Nephron (organoid): ENCODE measurements at regions not wholly inside any gene's neighbourhood (a gene's known extent, or its start where the extent isn't known, plus 50 kb on each side); places are given as distances from the start of the nearest gene placed in this dataset.

Source experiments
- H3K27ac Mint-ChIP-seq, 3 experiments: 2 replicates each; pipeline ENCODE4 v1.8.0; 2020; ENCODE audit warnings: mixed read lengths in 3 of 3, mild to moderate bottlenecking in 2 of 3, moderate library complexity in 1 of 3
- H3K27me3 Mint-ChIP-seq: 2 replicates; pipeline ENCODE4 v1.8.0; 2021; ENCODE audit warnings: low read depth, mild to moderate bottlenecking, moderate library complexity, mixed read lengths
- H3K36me3 Mint-ChIP-seq: 2 replicates; pipeline ENCODE4 v1.8.0; 2020; ENCODE audit warnings: low read depth, mixed read lengths
- H3K4me1 Mint-ChIP-seq: 2 replicates; pipeline ENCODE4 v1.8.0; 2020; ENCODE audit warnings: mixed read lengths
- H3K4me3 Mint-ChIP-seq, 3 experiments: 2 replicates each; pipeline ENCODE4 v1.8.0; 2020; ENCODE audit warnings: mild to moderate bottlenecking in 3 of 3, mixed read lengths in 3 of 3, moderate library complexity in 2 of 3
- H3K9me3 Mint-ChIP-seq: 2 replicates; pipeline ENCODE4 v1.8.0; 2020; ENCODE audit warnings: mixed read lengths
- CTCF ChIP-seq, 3 experiments: fragments of 200-600 bp; sonication (generic); IDR thresholded peaks; one replicate each; pipeline ENCODE4 v1.5.0; 2021; ENCODE audit warnings: antibody characterized with exemption in 3 of 3; ENCODE audit not compliant: unreplicated experiment in 3 of 3

GRCh38 chr1:181284978-181285377 lies 196.5 kb downstream of the IER5 start:
- peaks cover 8% of the 10 kb centered on the region for H3K27me3 Mint-ChIP-seq
- H3K36me3 Mint-ChIP-seq = no peaks in the 10 kb centered on the region
- no peak overlapping the region for H3K4me3 Mint-ChIP-seq
- no peak for TF ChIP-seq CTCF (IDR thresholded peaks at IDR 0.05; ENCODE audit: unreplicated experiment in 3 of 3)
- H3K27ac Mint-ChIP-seq = no peak overlapping the region
- H3K9me3 Mint-ChIP-seq = peaks cover 38% of the 10 kb centered on the region
- no peaks in the 10 kb centered on the region for H3K4me1 Mint-ChIP-seq

GRCh38 chr1:181295217-181295616 lies 188.1 kb upstream of the CACNA1E start:
- H3K27ac Mint-ChIP-seq = no peak overlapping the region
- no peaks in the 10 kb centered on the region for H3K9me3 Mint-ChIP-seq
- no peak for TF ChIP-seq CTCF (IDR thresholded peaks at IDR 0.05; ENCODE audit: unreplicated experiment in 3 of 3)
- no peaks in the 10 kb centered on the region for H3K36me3 Mint-ChIP-seq
- no peak overlapping the region for H3K4me3 Mint-ChIP-seq
- H3K4me1 Mint-ChIP-seq = no peaks in the 10 kb centered on the region
- peaks cover 22% of the 10 kb centered on the region for H3K27me3 Mint-ChIP-seq

- Mint-ChIP-seq H3K9me3 (no peaks in the 10 kb centered on the region), H3K4me3 (no peak overlapping the region), H3K36me3 (no peaks in the 10 kb centered on the region), H3K4me1 (no peaks in the 10 kb centered on the region), H3K27me3 (peaks cover 22% of the 10 kb centered on the region), H3K27ac (no peak overlapping the region)
- TF ChIP-seq CTCF (IDR thresholded peaks at IDR 0.05; ENCODE audit: unreplicated experiment in 3 of 3) = no peak
Measured at GRCh38 chr1:181296180-181296579, 187.1 kb upstream of the CACNA1E start.

- no peak overlapping the region for H3K4me3 Mint-ChIP-seq
- no peak overlapping the region for H3K27ac Mint-ChIP-seq
- peaks cover 8% of the 10 kb centered on the region for H3K9me3 Mint-ChIP-seq
Measured at GRCh38 chr1:181308098-181308497, 175.2 kb upstream of the CACNA1E start.

GRCh38 chr1:181310560-181310959 lies 172.8 kb upstream of the CACNA1E start:
- peaks cover 7% of the 10 kb centered on the region for H3K4me1 Mint-ChIP-seq
- peaks cover 56% of the 10 kb centered on the region for H3K27me3 Mint-ChIP-seq
- no peak overlapping the region for H3K27ac Mint-ChIP-seq
- H3K9me3 Mint-ChIP-seq = no peaks in the 10 kb centered on the region
- H3K4me3 Mint-ChIP-seq = no peak overlapping the region
- TF ChIP-seq CTCF (IDR thresholded peaks at IDR 0.05; ENCODE audit: unreplicated experiment in 3 of 3) = no peak
- H3K36me3 Mint-ChIP-seq = no peaks in the 10 kb centered on the region

More at GRCh38 chr1:181308098-181308497, 175.2 kb upstream of the CACNA1E start:
- Mint-ChIP-seq H3K4me1 (no peaks in the 10 kb centered on the region), H3K27me3 (peaks cover 34% of the 10 kb centered on the region), H3K36me3 (no peaks in the 10 kb centered on the region)
- TF ChIP-seq CTCF (IDR thresholded peaks at IDR 0.05; ENCODE audit: unreplicated experiment in 3 of 3) = no peak

- Mint-ChIP-seq H3K9me3 (no peaks in the 10 kb centered on the region), H3K27ac (no peak overlapping the region), H3K4me1 (peaks cover 12% of the 10 kb centered on the region), H3K27me3 (peaks cover 78% of the 10 kb centered on the region), H3K4me3 (no peak overlapping the region), H3K36me3 (no peaks in the 10 kb centered on the region)
- no peak for TF ChIP-seq CTCF (IDR thresholded peaks at IDR 0.05; ENCODE audit: unreplicated experiment in 3 of 3)
Measured at GRCh38 chr1:181312946-181313345, 170.4 kb upstream of the CACNA1E start.
